Ishikawa (cell line): ENCODE measurements at regions not wholly inside any gene's neighbourhood (a gene's known extent, or its start where the extent isn't known, plus 50 kb on each side); places are given as distances from the start of the nearest gene placed in this dataset.

Source experiments
- MAX ChIP-seq: IDR thresholded peaks from 2 replicates; pipeline ENCODE4 v1.6.1; 2012
- TAF1 ChIP-seq: IDR thresholded peaks from 2 replicates; pipeline ENCODE4 v1.6.1; 2012; ENCODE audit warnings: low read depth, mild to moderate bottlenecking
- YY1 ChIP-seq: IDR thresholded peaks from 2 replicates; pipeline ENCODE4 v1.6.1; 2012; ENCODE audit warnings: low read depth

- no peak for TF ChIP-seq TAF1
- no peak for TF ChIP-seq YY1
- TF ChIP-seq MAX: no peak
These were observed 906.1 kb downstream of the SLC4A3 start for GRCh38 chr2:220533485-220533884.
